ENCODE measurements at regions not wholly inside any gene's neighbourhood (a gene's known extent, or its start where the extent isn't known, plus 50 kb on each side); places are given as distances from the start of the nearest gene placed in this dataset.
"Not testable (repeated sequence)": the region's sequence is repeated elsewhere in the genome, so short reads cannot be mapped to it uniquely, and the experiment has no call there.

DNA sequence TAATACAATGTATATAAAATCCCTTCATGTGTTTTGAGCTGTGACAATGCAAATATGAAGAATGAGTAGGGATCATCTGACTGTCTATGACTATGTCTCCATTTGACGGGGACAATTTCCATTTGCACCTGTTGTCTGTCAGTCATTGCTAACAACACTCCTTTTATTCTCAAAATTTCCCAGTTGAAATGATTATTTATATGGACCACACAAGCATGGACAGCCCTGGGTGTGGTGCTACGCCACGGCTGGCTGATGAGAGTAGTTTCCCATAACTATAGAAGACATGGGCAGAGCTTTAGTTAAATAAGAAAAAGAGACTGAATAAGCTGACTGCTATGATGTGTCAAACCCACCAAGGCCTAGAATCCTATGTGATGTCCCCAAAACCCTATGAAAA lies 135.8 kb downstream of the MAP3K21 start:
- intact Hi-C loops (cut with DNase I) = no loop called here
- Histone ChIP-seq H3K27me3 (no peaks in the 10 kb centered on the region), H3K36me3 (no peaks in the 10 kb centered on the region), H3K9me3 (no peaks in the 10 kb centered on the region), H3K4me1 (no peaks in the 10 kb centered on the region), H3K4me3 (no peak overlapping the region), H3K27ac (no peak overlapping the region)
- no peak for TF ChIP-seq POLR2AphosphoS5 (IDR thresholded peaks at IDR 0.05; ENCODE audit: insufficient read depth in 1 of 2, low read depth in 1 of 2)
- TF ChIP-seq POLR2A (IDR thresholded peaks at IDR 0.05) = no peak
- TF ChIP-seq, protein P1, sequence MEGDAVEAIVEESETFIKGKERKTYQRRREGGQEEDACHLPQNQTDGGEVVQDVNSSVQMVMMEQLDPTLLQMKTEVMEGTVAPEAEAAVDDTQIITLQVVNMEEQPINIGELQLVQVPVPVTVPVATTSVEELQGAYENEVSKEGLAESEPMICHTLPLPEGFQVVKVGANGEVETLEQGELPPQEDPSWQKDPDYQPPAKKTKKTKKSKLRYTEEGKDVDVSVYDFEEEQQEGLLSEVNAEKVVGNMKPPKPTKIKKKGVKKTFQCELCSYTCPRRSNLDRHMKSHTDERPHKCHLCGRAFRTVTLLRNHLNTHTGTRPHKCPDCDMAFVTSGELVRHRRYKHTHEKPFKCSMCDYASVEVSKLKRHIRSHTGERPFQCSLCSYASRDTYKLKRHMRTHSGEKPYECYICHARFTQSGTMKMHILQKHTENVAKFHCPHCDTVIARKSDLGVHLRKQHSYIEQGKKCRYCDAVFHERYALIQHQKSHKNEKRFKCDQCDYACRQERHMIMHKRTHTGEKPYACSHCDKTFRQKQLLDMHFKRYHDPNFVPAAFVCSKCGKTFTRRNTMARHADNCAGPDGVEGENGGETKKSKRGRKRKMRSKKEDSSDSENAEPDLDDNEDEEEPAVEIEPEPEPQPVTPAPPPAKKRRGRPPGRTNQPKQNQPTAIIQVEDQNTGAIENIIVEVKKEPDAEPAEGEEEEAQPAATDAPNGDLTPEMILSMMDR (IDR thresholded peaks at IDR 0.05) = no peak
- DNase-seq (ENCODE audit: extremely low spot score in 2 of 2) = no peak

DNA sequence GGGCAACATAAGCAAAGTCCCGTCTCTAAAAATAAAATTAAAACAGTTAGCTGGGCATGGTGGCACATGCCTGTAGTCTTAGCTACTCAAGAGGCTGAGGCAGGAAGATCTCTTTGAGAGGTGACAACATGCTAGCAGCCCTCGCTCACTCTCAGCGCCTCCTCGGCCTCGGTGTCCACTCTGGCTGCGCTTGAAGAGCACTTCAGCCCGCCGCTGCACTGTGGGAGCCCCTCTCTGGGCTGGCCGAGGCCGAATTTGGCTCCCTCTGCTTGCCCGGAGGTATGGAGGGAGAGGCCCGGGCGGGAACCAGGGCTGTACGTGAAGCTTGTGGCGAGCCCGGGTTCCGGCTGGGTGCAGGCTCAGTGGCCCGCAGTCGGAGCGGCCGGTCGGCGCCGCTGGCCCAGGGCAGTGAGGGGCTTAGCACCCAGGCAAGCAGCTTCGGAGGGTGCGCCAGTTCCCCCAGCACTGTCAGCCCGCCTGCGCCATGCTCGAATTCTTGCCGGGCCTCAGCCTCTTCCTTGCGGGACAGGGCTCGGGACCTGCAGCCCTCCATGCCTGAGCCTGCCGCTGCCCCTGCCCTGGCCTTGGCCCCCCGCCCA lies 138.3 kb downstream of the MAP3K21 start:
- Histone ChIP-seq H3K9me3 (no peaks in the 10 kb centered on the region), H3K36me3 (no peaks in the 10 kb centered on the region), H3K27me3 (no peaks in the 10 kb centered on the region), H3K4me1 (no peaks in the 10 kb centered on the region), H3K27ac (no peak overlapping the region), H3K4me3 (no peak overlapping the region)
- TF ChIP-seq, protein P1 (IDR thresholded peaks at IDR 0.05) = no peak
- TF ChIP-seq POLR2A (IDR thresholded peaks at IDR 0.05) (no peak), POLR2AphosphoS5 (IDR thresholded peaks at IDR 0.05; ENCODE audit: insufficient read depth in 1 of 2, low read depth in 1 of 2) (no peak)
- intact Hi-C loops (cut with DNase I) = no loop called here
- DNase-seq (ENCODE audit: extremely low spot score in 2 of 2) = no peak

DNA sequence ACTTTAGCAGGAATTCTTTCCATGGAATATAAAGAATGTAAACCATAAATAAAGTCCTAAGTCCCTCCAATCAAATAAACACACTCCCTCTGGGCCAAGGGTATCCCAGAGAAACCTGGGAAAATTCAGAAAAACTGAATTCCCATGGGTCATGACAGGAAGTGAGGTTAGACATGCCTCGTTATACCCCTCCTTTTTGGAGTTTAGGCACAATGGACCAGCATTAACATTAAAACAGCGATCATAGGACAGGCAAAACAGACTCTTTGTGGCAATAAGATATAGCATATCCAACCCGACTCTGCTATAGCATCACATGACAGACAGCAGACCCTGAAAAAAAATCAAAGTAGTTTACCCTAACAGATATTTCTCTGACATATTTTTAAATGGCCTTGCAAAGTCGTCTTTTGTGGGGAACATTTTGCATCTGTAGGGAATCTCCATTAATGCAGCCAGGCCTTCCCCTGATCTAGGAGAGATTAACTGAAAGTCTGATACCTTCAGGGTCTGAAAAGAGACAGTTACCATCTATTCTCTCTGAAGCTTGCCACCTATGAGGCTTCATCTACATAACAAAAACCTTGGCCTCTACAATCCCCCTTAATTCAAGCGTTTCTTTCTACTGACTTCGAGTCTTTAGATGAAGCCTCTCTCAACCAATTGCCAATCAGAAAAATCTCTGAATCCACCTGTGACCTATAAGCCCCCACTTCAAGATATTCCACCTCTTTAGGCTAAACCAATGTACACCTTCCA lies 143.0 kb upstream of the KCNK1 start:
- Histone ChIP-seq H3K27me3 (no peaks in the 10 kb centered on the region), H3K27ac (no peak overlapping the region), H3K4me3 (no peak overlapping the region), H3K9me3 (no peaks in the 10 kb centered on the region), H3K36me3 (no peaks in the 10 kb centered on the region), H3K4me1 (no peaks in the 10 kb centered on the region)
- intact Hi-C loops (cut with DNase I) = no loop called here
- DNase-seq (ENCODE audit: extremely low spot score in 2 of 2) = no peak
- TF ChIP-seq POLR2A (IDR thresholded peaks at IDR 0.05) = no peak
- no peak for TF ChIP-seq POLR2AphosphoS5 (IDR thresholded peaks at IDR 0.05; ENCODE audit: insufficient read depth in 1 of 2, low read depth in 1 of 2)
- TF ChIP-seq, protein P1 (IDR thresholded peaks at IDR 0.05) = no peak

DNA sequence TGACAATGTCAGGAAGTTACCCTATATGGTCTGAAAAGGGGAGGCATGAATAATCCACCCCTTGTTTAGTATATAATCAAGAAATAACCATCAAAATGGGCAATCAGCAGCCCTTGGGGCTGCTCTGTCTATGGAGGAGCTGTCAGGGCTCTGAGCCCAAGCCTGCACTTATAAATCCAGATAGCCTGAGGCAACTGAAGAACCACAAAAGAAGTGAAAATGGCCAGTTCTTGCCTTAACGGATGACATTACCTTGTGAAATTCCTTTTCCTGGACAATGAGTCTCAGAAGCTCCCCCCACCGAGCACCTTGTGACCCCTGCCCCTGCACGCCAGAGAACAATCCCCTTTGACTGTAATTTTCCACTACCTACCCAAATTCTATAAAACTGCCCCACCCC lies 142.1 kb upstream of the KCNK1 start:
- intact Hi-C loops (cut with DNase I); H3K4me1 ChIP-seq; H3K27me3 ChIP-seq; H3K27ac ChIP-seq; DNase-seq (ENCODE audit: extremely low spot score in 2 of 2); H3K9me3 ChIP-seq; H3K4me3 ChIP-seq; H3K36me3 ChIP-seq: not testable (repeated sequence)

DNA sequence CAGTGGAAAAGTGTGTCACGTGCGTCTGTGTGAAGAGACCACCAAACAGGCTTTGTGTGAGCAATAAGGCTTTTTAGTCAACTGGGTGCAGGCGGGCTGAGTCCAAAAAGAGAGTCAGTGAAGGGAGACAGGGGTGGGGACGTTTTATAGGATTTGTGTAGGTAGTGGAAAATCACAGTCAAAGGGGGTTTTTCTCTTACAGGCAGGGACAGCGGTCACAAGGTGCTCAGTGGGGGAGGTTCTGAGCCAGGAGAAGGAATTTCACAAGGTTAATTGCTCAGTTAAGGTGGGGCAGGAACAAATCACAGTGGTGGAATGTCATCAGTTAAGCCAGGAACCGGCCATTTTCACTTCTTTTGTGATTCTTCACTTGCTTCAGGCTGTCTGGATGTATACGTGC lies 141.1 kb upstream of the KCNK1 start:
- H3K27ac ChIP-seq; intact Hi-C loops (cut with DNase I); H3K9me3 ChIP-seq; H3K27me3 ChIP-seq; DNase-seq (ENCODE audit: extremely low spot score in 2 of 2); H3K36me3 ChIP-seq; H3K4me1 ChIP-seq; H3K4me3 ChIP-seq: not testable (repeated sequence)

DNA sequence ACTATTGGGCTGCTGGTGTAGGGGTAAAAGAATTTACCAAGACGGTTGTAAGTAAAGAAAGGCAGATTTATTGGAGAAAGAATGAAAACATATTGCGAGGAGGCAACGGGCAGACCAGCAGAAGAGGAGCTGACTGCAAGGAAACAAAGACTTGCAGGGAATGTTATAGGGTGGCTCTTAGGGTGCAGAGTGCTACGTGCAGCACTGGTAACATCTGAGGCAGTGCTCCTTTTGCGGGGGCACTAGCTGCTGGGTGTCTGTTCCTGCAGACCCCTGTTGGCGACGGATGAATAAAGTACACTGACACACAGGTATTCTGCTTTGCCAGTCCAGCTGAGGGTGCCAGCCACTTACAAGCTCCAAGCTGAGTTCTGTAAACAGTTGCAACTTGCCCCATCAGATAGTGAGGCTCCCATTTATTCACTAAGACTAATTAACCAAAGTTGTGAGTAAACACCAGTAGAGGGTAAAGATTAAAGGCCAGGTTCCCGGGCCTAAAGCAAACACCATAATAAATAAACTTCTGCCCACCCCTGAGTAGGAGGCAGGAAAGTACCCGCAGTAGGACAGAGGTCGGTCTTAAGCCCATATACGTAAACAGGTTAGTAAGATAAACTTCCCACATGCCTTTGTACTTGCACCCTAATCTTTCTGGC lies 140.2 kb upstream of the KCNK1 start:
- H3K27ac ChIP-seq = no peak overlapping the region
- H3K36me3 ChIP-seq = no peaks in the 10 kb centered on the region
- no peaks in the 10 kb centered on the region for H3K4me1 ChIP-seq
- H3K4me3 ChIP-seq = no peak overlapping the region
- DNase-seq (ENCODE audit: extremely low spot score in 2 of 2) = no peak
- no peaks in the 10 kb centered on the region for H3K27me3 ChIP-seq
- intact Hi-C loops (cut with DNase I) = no loop called here
- TF ChIP-seq, protein P1 (IDR thresholded peaks at IDR 0.05) = no peak
- TF ChIP-seq POLR2A (IDR thresholded peaks at IDR 0.05) (no peak), POLR2AphosphoS5 (IDR thresholded peaks at IDR 0.05; ENCODE audit: insufficient read depth in 1 of 2, low read depth in 1 of 2) (no peak)
- no peaks in the 10 kb centered on the region for H3K9me3 ChIP-seq

Measured in vagina (tissue), 2 donors.